Astrocyte (in vitro differentiated cells and primary cell): ENCODE measurements at regions not wholly inside any gene's neighbourhood (a gene's known extent, or its start where the extent isn't known, plus 50 kb on each side); places are given as distances from the start of the nearest gene placed in this dataset.

Experiments
- DNase-seq: peaks from one replicate; pipeline ENCODE4 v3.0.0-alpha.2; 2010; ENCODE audit warnings: low read depth
- FAIRE-seq: peaks from 2 replicates; lab custom pipeline; 2011; peaks lifted over from hg19 to GRCh38; lab: Jason Lieb, UNC
- H2AFZ ChIP-seq: 2 replicates; pipeline ENCODE4 v1.6.0; 2012; ENCODE audit warnings: low read depth, low read length, inconsistent platforms
- H3K27ac ChIP-seq: 2 replicates; pipeline ENCODE4 v1.5.1; 2011; ENCODE audit warnings: low read depth, low read length, inconsistent platforms
- H3K27me3 ChIP-seq: 2 replicates; pipeline ENCODE4 v1.6.0; 2011; ENCODE audit warnings: low read length, inconsistent platforms; ENCODE audit not compliant: insufficient read depth
- H3K36me3 ChIP-seq: 2 replicates; pipeline ENCODE4 v1.5.1; 2011; ENCODE audit warnings: low read length, inconsistent platforms; ENCODE audit not compliant: insufficient read depth
- H3K4me1 ChIP-seq: 2 replicates; pipeline ENCODE4 v1.5.1; 2011; ENCODE audit warnings: low read length, inconsistent platforms; ENCODE audit not compliant: insufficient read depth
- H3K4me2 ChIP-seq: 2 replicates; pipeline ENCODE4 v1.6.0; 2012; ENCODE audit warnings: low read length, inconsistent platforms
- H3K4me3 ChIP-seq: 2 replicates; pipeline ENCODE4 v1.5.1; 2011; ENCODE audit warnings: low read depth, mild to moderate bottlenecking, low read length, inconsistent platforms; ENCODE audit not compliant: insufficient read depth
- H3K79me2 ChIP-seq: 2 replicates; pipeline ENCODE4 v1.6.0; 2012; ENCODE audit warnings: mild to moderate bottlenecking, low read length, inconsistent platforms; ENCODE audit not compliant: insufficient read depth
- H3K9ac ChIP-seq: 2 replicates; pipeline ENCODE4 v1.6.0; 2012; ENCODE audit warnings: mild to moderate bottlenecking, low read length, inconsistent platforms
- H3K9me3 ChIP-seq: 2 replicates; pipeline ENCODE4 v1.5.1; 2012; ENCODE audit warnings: low read depth, mild to moderate bottlenecking, low read length, inconsistent platforms; ENCODE audit not compliant: insufficient read depth
- H4K20me1 ChIP-seq: 2 replicates; pipeline ENCODE4 v1.6.0; 2012; ENCODE audit warnings: low read length, inconsistent platforms; ENCODE audit not compliant: insufficient read depth
- H3K27ac Mint-ChIP-seq: one replicate; pipeline ENCODE4 v1.8.0; 2021; ENCODE audit warnings: mild to moderate bottlenecking, mixed read lengths; ENCODE audit not compliant: unreplicated experiment
- H3K27me3 Mint-ChIP-seq: one replicate; pipeline ENCODE4 v1.8.0; 2021; ENCODE audit warnings: low read depth, mixed read lengths; ENCODE audit not compliant: unreplicated experiment
- H3K36me3 Mint-ChIP-seq: one replicate; pipeline ENCODE4 v1.8.0; 2021; ENCODE audit warnings: low read depth, mixed read lengths; ENCODE audit not compliant: unreplicated experiment
- H3K4me1 Mint-ChIP-seq: one replicate; pipeline ENCODE4 v1.8.0; 2021; ENCODE audit warnings: low read depth, mixed read lengths; ENCODE audit not compliant: unreplicated experiment
- H3K4me3 Mint-ChIP-seq: one replicate; pipeline ENCODE4 v1.8.0; 2021; ENCODE audit warnings: mild to moderate bottlenecking, moderate library complexity, mixed read lengths; ENCODE audit not compliant: unreplicated experiment
- H3K9me3 Mint-ChIP-seq: one replicate; pipeline ENCODE4 v1.8.0; 2021; ENCODE audit warnings: mild to moderate bottlenecking, mixed read lengths; ENCODE audit not compliant: unreplicated experiment
- EZH2 ChIP-seq: IDR thresholded peaks from 2 replicates; pipeline ENCODE4 v1.6.1; 2012; ENCODE audit warnings: mild to moderate bottlenecking, low read length, inconsistent platforms; ENCODE audit not compliant: insufficient read depth
- TF ChIP-seq, protein P1 (sequence below): IDR thresholded peaks from 2 replicates; pipeline ENCODE4 v1.5.1; 2011; ENCODE audit warnings: low read depth, mild to moderate bottlenecking, inconsistent platforms, low read length, moderate library complexity; ENCODE audit not compliant: insufficient read depth

DNA sequence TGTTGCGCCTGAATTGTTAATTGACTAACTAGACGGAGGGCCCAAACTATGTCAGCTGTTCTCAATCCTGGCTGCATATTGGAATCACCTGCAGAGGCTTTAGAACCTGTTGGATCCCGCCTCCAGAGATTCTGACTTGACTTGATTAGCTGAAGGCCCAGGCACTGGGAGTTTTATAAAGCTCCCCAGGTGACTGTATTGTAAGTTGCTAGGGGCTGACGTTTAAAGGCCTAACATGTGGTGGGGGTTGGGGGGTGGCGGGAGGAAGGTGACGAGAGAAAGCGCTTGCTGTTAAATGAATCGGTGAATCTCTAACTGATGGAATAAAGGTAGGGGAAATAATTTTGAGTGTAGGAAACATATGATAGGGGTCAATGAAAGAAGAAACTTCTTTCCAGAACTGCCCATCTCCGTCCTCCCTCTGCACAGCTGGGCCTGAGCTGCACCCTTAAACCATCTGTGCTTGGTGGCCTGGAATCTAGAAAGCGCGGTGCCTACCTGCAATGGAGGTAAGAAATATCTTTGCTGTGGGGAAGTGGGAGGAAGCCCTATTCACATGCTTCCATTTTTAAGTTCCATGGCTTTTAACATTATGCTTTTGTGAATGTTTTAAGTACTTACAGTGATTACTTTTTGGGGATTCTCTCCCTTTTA, 225.0 kb upstream of the FAM3C start:
- no peak for DNase-seq
- no peak for FAIRE-seq

DNA sequence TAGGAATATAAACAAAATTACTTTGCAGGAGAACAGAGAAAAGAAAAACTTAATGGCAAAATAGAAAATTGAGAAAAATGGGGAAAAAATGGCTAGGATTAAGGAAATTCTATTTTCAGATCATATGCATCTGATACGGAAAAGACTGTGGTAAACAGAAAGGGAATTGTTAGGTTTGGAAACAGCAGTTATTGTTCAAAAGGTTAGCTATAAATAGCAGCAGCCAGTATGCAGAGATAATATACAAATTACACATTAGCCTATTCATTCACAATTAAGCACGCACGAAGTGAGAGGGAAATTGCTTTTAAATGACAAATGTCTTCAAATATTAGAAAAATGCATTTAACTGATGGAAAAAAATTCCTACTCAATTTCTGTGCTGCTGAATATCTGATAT, 224.1 kb upstream of the FAM3C start:
- no peaks in the 10 kb centered on the region for H3K79me2 ChIP-seq
- no peak overlapping the region for H3K4me3 ChIP-seq
- no peaks in the 10 kb centered on the region for H3K27me3 ChIP-seq
- Mint-ChIP-seq H3K9me3 (no peaks in the 10 kb centered on the region), H3K36me3 (no peaks in the 10 kb centered on the region), H3K4me3 (no peak overlapping the region), H3K27me3 (no peaks in the 10 kb centered on the region), H3K27ac (no peak overlapping the region), H3K4me1 (no peaks in the 10 kb centered on the region)
- H3K4me1 ChIP-seq = no peaks in the 10 kb centered on the region
- FAIRE-seq = peak; percentile 5
- no peaks in the 10 kb centered on the region for H4K20me1 ChIP-seq
- H2AFZ ChIP-seq = no peak overlapping the region
- no peak for DNase-seq
- H3K4me2 ChIP-seq = no peak overlapping the region
- H3K9me3 ChIP-seq = no peaks in the 10 kb centered on the region
- H3K36me3 ChIP-seq = no peaks in the 10 kb centered on the region
- no peak overlapping the region for H3K9ac ChIP-seq
- H3K27ac ChIP-seq = no peak overlapping the region
- no peak for TF ChIP-seq EZH2
- TF ChIP-seq, protein P1, sequence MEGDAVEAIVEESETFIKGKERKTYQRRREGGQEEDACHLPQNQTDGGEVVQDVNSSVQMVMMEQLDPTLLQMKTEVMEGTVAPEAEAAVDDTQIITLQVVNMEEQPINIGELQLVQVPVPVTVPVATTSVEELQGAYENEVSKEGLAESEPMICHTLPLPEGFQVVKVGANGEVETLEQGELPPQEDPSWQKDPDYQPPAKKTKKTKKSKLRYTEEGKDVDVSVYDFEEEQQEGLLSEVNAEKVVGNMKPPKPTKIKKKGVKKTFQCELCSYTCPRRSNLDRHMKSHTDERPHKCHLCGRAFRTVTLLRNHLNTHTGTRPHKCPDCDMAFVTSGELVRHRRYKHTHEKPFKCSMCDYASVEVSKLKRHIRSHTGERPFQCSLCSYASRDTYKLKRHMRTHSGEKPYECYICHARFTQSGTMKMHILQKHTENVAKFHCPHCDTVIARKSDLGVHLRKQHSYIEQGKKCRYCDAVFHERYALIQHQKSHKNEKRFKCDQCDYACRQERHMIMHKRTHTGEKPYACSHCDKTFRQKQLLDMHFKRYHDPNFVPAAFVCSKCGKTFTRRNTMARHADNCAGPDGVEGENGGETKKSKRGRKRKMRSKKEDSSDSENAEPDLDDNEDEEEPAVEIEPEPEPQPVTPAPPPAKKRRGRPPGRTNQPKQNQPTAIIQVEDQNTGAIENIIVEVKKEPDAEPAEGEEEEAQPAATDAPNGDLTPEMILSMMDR = no peak

More for the DNA sequence above, 225.0 kb upstream of the FAM3C start:
- Histone ChIP-seq H3K79me2 (no peaks in the 10 kb centered on the region), H3K36me3 (no peaks in the 10 kb centered on the region), H3K9me3 (no peaks in the 10 kb centered on the region), H3K4me1 (no peaks in the 10 kb centered on the region), H2AFZ (no peak overlapping the region), H3K4me2 (no peak overlapping the region), H3K27me3 (no peaks in the 10 kb centered on the region), H3K4me3 (no peak overlapping the region), H3K9ac (no peak overlapping the region), H4K20me1 (no peaks in the 10 kb centered on the region), H3K27ac (no peak overlapping the region)
- Mint-ChIP-seq H3K4me1 (no peaks in the 10 kb centered on the region), H3K27ac (no peak overlapping the region), H3K9me3 (no peaks in the 10 kb centered on the region), H3K4me3 (no peak overlapping the region), H3K36me3 (no peaks in the 10 kb centered on the region), H3K27me3 (no peaks in the 10 kb centered on the region)
- no peak for TF ChIP-seq EZH2
- TF ChIP-seq, protein P1 = no peak

DNA sequence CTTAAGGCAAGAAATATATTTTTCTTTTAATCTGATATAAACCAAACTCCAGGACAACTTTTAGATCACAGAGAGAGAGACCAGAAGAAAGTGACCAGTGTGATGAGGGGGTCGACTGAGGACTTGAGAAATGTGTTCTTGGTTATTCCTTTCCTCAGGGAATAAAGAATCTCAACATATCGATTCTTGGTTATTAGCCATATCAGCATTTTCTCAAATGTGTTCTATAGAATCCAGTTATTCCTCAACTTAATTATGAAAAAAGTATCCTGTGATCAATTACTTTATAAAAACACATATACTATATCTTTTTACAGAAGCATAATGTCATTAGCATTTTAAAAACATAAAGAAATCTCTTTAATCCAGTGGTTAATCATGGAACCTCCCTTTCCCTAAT, 222.1 kb upstream of the FAM3C start:
- Histone ChIP-seq H3K36me3 (no peaks in the 10 kb centered on the region), H2AFZ (no peak overlapping the region), H3K4me2 (no peak overlapping the region), H3K4me1 (no peaks in the 10 kb centered on the region), H4K20me1 (no peaks in the 10 kb centered on the region), H3K27ac (no peak overlapping the region), H3K9ac (no peak overlapping the region), H3K4me3 (no peak overlapping the region), H3K9me3 (no peaks in the 10 kb centered on the region), H3K79me2 (no peaks in the 10 kb centered on the region), H3K27me3 (no peaks in the 10 kb centered on the region)
- Mint-ChIP-seq H3K9me3 (no peaks in the 10 kb centered on the region), H3K4me3 (no peak overlapping the region), H3K27ac (no peak overlapping the region), H3K36me3 (no peaks in the 10 kb centered on the region), H3K27me3 (no peaks in the 10 kb centered on the region), H3K4me1 (no peaks in the 10 kb centered on the region)
- FAIRE-seq (no peak), DNase-seq (no peak)
- no peak for TF ChIP-seq EZH2
- TF ChIP-seq, protein P1 = no peak
